ENCODE measurements at regions not wholly inside any gene's neighbourhood (a gene's known extent, or its start where the extent isn't known, plus 50 kb on each side); places are given as distances from the start of the nearest gene placed in this dataset.

DNA sequence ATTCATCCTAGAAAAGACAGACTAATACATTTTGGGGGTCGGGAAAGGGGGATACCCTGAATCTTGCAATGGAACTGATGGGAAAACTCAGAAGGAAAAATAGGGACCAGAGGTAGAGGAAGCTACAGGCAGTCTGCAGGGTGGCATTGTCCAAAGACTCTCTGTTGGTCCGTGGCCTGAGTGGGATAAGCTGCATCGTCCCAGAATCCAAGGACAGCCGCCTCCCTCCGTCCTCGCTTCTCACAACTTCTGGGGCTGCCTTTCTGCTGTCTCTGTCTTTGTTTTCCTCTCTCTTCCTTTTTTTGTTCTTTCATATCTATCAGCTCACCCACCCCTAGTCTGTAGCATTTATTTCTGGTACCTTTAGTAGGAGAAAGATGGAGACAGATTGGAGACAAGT lies 1052.6 kb upstream of the RBFOX1 start:
- DNase-seq (ENCODE audit: low spot score) = no peak

DNA sequence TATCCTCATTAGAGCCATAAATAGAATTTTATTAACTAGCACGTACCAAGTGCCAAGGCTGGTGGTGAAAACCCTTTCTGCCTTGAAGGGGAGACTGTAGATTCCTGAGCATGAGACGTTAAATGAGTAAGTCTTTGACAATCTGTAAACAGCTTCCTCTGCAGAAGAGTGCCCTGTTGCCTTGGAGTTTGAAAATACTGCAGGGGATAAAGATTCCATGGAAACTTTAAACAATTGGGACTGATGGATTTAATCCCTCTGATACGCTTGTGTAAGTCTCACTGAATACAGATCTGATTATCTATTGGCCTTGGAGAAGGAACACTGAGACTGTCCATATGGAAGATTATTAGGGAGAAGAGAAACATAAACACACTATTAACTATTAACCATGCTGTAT lies 1053.4 kb upstream of the RBFOX1 start:
- DNase-seq (ENCODE audit: low spot score) = no peak

DNA sequence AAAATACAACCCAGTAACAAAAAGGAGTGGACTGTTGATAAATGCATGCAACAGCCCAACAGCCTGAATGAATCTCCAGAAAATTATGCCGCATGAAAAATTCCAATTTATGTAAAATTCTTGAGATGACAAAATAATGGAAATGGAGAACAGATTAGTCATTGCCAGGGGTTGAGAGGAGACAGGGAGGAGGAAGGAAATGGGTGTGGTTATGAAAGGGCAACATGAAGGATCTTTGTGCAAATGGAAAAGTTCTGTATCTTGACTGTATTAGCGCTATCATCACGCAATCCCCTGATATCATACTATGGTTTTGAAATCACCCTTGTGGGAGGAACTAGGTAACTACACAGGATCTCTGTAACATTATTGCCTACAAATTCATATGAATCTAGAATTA lies 1058.3 kb upstream of the RBFOX1 start:
- no peak for DNase-seq (ENCODE audit: low spot score)

GRCh38 chr16:6267682-6268081 lies 1065.0 kb upstream of the RBFOX1 start:
- DNase-seq (ENCODE audit: low spot score) = no peak

- DNase-seq (ENCODE audit: low spot score) = no peak
These were observed 1065.9 kb upstream of the RBFOX1 start for GRCh38 chr16:6266703-6267102.

DNA sequence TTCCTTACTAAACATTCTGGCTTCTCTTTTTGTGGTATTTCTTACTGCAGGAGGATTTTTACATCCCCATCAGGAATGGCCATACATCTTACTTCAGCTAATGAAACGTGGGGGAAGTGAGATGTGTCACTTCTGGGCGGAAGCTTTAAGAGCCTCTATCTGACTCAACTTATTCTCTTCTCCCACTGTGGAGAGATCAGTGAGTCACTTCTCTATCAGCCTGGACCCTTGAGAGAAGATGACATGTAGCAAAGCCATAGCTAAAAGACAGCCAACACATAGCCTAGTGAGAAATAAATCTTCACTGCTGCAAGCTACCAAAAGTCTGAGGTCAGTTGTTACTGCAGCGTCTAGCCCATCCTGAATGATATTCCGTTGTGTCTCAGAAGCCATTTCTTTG lies 1066.7 kb upstream of the RBFOX1 start:
- DNase-seq (ENCODE audit: low spot score) = no peak

- no peak for DNase-seq (ENCODE audit: low spot score)
These were observed 1074.6 kb upstream of the RBFOX1 start for GRCh38 chr16:6258056-6258455.

DNA sequence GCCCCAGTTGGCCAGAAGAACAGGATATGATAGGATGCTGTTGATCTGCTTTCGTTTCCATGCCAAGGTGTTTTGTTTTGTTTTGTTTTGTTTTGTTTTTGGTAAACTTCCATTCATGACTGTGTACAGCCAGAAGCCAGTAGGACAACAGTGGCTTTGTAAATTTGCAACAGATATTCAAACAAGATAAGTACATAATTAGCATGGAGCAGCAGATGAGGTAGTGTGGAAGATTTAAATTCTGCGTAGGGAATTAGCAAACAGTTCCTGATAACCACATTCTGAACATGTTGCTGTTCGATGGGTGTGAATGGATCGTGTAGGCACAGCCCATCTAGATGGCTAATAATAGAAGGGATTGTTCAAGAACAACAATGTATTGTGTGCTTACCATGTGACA lies 1080.1 kb upstream of the RBFOX1 start:
- no peak for DNase-seq (ENCODE audit: low spot score)

GRCh38 chr16:6250511-6250910 lies 1082.1 kb upstream of the RBFOX1 start:
- no peak for DNase-seq (ENCODE audit: low spot score)

DNA sequence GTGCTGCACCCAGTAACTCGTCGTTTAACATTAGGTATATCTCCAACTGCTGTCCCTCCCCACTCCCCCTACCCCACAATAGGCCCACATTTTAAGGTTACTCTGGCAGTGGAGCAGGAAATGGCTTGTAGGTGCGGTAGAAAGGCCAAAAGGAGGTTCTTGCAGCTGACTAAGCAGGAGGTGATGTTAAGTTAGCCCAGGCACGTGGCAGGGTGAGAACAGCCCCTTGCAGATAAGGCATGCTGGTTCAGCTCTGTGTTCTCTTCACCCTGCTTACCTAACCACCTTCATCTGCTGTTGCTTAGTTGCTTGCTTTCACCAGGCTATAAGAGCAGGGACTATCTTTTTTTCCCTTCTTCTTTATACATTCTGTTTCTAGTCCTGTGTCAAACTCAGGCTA lies 1082.8 kb upstream of the RBFOX1 start:
- no peak for DNase-seq (ENCODE audit: low spot score)

GRCh38 chr16:6248199-6248598 lies 1084.4 kb upstream of the RBFOX1 start:
- DNase-seq (ENCODE audit: low spot score) = no peak

DNA sequence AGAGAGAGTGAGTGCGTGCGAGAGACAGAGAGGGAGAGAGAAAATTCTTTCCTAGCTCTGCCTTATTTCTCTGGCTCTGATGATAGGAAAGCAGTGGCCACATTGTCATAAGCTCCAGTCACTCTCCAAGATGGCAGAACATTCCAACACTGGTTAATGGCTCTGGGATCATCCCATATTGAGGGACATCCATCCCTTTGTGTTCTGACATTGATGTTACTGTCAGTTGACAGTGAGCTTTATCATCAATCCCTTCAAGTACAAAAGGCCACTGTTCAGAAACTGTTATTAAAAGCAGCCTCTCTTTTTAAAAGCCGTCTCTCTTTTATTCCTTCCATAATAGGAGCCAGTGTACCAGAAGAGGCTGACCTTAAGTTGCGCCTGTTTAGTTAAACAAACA lies 1084.9 kb upstream of the RBFOX1 start:
- DNase-seq (ENCODE audit: low spot score) = no peak

GRCh38 chr16:6247150-6247549 lies 1085.5 kb upstream of the RBFOX1 start:
- DNase-seq (ENCODE audit: low spot score) = no peak

- no peak for DNase-seq (ENCODE audit: low spot score)
These were observed 1086.4 kb upstream of the RBFOX1 start for GRCh38 chr16:6246266-6246665.

DNA sequence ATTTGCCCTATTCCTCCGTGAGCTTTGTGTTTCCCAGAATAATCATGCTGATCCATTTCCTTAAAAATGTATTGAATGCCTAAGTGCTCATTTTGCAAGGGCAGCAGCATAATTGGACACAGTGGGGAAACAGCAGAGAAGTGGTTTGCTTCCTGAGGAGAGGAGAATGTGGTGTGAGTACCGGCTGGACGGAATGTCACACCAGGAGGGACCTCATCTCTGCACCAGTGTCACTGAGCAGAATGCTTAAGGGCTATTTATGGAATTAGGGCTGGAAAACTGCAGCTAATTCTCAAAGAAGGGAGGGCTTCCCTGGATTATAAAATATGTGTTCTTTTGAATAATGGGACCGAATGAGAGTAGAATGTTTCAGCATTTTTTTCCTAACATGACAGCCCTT lies 1100.6 kb upstream of the RBFOX1 start:
- no peak for DNase-seq (ENCODE audit: low spot score)

GRCh38 chr16:6231398-6231797 lies 1101.2 kb upstream of the RBFOX1 start:
- DNase-seq (ENCODE audit: low spot score) = no peak

DNA sequence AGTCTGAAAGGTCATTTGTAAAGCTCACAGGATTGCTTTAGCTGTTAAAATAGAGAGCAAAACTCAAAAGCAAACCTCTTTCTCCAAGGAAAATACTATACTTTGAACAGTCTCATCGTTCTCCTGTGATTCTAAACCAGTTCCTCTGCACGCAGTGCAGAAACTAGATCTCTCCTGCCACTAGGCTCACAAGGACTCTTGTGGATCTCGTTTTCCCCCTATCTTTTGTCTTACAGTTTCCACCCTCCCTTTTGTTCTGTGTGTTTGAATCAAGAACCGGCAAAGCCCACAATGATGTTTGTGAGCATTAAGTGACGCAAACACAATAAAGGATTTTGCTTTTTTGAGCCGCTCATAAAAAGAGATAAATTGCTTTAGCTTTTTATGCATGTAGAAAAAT lies 1103.5 kb upstream of the RBFOX1 start:
- no peak for DNase-seq (ENCODE audit: low spot score)

GRCh38 chr16:6218855-6219254 lies 1113.8 kb upstream of the RBFOX1 start:
- no peak for DNase-seq (ENCODE audit: low spot score)

DNA sequence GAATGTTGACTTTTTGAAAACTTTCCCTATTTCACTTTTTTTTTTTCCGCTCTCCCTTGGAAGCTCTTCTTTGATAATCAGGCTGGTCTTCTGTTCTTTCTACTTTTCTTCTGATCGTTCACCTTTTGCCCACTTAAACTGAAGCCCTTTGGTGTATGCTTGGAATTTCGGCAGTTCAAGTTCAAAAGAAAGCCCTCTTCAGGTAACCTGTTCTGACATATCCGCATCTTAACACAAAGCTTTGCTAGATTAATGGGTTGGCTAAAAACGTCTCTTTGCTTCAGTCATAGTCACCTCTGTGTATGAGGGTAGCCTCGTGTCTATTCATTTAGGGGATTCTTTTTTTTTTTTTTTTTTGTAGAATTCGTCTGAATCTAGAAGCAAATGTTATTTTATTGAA lies 1115.8 kb upstream of the RBFOX1 start:
- no peak for DNase-seq (ENCODE audit: low spot score)

DNA sequence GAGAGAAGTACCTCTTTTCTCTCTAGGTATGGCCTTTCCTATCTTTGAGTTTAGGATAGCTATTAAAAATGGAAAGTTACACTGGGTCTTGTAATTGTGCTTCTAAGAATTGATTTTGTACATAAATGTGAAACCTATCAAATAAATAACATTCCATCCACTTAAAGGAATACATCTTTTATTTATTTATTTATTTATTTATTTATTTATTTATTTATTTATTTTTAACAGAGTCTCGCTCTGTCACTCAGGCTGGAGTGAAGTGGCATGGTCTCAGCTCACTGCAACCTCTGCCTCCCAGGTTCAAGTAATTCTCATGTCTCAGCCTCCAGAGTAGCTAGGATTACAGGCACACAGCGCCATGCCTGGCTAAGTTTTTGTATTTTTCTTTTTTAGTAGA lies 1114.0 kb upstream of the EEF2KMT start:
- DNase-seq (ENCODE audit: low spot score) = no peak

GRCh38 chr16:6209355-6209930 lies 1111.8 kb upstream of the EEF2KMT start:
- DNase-seq (ENCODE audit: low spot score) = no peak

DNA sequence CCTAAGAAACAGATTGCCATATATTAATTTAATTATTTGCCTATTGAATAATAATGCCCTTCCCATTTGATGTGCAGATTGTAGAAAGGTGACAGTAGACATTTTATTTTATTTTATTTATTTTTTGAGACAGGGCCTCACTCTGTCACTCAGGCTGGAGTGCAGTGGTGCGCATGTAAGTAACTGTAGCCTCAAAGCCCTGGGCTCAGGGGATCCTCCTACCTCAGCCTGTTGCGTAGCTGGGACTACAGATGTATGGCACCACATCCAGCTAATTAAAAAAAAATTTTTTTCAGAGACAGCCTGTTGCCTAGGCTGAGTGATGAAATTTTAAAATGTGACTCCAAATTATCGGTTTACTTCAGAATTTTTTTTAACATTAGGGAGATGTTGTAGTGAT lies 1110.0 kb upstream of the EEF2KMT start:
- DNase-seq (ENCODE audit: low spot score) = no peak

- DNase-seq (ENCODE audit: low spot score) = no peak
These were observed 1109.5 kb upstream of the EEF2KMT start for GRCh38 chr16:6207124-6207523.

- no peak for DNase-seq (ENCODE audit: low spot score)
These were observed 1108.5 kb upstream of the EEF2KMT start for GRCh38 chr16:6206080-6206479.

GRCh38 chr16:6204945-6205344 lies 1107.3 kb upstream of the EEF2KMT start:
- DNase-seq (ENCODE audit: low spot score) = no peak

Data from CD4-positive, alpha-beta T cell treated with Interleukin-6 at 100 ng/mL for 8 hours (primary cell).